ENCODE measurements at regions not wholly inside any gene's neighbourhood (a gene's known extent, or its start where the extent isn't known, plus 50 kb on each side); places are given as distances from the start of the nearest gene placed in this dataset.

DNA sequence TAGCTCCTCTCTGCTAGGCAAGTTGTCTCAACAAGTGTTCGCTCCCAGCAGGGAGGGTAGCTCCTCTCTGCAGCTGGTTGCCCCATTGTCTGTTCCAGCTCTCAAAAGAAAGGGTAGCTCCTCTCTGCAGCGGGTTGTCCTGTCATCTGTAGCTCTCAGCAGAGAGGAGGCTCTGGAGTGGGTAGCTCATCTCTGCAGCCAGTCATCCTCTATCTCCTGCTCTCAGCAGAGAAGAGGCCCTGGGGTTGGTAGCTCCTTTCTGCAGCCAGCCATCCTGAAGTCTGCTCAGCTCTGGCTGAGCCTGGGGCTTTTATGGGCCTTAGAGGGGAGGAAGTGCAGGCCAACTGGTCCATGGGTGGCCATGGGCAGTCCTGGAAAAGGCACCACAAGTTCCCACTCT, 342.7 kb downstream of the PTTG2 start:
- TF ChIP-seq GATA2 (IDR thresholded peaks at IDR 0.05; ENCODE audit: low read depth, low read length) (no peak), GATA3 (IDR thresholded peaks at IDR 0.05; ENCODE audit: low read depth, low read length) (no peak)

All from SH-SY5Y (cell line).